Fibroblast of skin of right quadriceps (primary cell): ENCODE measurements at regions not wholly inside any gene's neighbourhood (a gene's known extent, or its start where the extent isn't known, plus 50 kb on each side); places are given as distances from the start of the nearest gene placed in this dataset.
A peak's percentile ranks its signal among the peaks of the same experiment; 100 is the strongest.

ENCODE experiments used
- DNase-seq: peaks from one replicate; pipeline ENCODE4 v3.0.0-alpha.2; 2013

DNA sequence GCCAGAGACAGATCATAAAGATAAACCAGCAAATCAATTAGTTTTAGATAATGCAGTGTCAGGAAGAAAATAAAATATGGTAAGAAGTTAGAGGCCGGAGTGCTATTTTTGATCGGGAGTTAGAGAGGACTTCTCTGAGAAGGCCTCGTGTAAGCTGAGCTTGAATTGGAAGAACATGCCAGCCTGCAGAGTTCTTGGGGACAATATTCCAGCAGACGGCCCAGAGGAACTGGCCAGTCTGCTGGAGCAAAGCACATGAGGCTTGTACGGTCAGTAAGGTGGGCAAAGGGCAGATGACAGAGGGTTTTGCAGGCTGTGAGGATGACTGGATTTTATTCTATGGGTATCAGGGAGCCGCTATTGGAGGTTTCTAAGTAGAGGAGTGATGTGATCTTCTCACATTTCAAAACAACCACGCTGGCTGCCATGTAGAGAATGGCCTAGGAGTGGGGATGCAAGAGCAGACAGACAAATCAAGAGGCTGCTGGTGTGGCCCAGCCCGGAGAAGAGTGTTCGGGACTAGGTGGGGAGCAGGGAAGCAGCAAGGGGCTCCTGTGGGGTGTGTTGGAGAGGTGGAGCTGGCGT is 84.0 kb downstream of the HES1 start:
- no peak for DNase-seq

DNA sequence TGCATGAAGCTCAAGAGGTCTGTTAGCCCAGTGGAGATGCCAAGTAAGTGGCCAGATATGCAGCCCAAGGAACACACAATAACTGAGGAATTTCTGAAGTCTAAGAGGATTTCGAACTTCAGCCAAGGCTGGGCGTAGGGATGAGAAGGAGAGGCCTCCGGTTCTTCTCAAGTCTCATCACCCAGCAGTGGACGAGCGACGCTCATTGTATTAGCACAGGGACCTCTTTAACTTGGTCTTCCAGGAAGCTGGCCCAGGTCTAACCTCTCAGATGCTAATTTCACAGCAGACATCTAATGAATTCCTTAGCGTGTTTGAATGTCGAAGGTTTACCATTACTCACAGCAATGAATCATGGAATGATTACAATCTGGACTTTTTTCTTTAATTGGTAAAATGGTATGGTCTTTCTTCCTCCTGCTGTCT is 85.0 kb downstream of the HES1 start:
- DNase-seq = peak; percentile 61

GRCh38 chr3:194221336-194221735 is 85.4 kb downstream of the HES1 start:
- DNase-seq = no peak

GRCh38 chr3:194223951-194224350 is 88.0 kb downstream of the HES1 start:
- DNase-seq = no peak

DNA sequence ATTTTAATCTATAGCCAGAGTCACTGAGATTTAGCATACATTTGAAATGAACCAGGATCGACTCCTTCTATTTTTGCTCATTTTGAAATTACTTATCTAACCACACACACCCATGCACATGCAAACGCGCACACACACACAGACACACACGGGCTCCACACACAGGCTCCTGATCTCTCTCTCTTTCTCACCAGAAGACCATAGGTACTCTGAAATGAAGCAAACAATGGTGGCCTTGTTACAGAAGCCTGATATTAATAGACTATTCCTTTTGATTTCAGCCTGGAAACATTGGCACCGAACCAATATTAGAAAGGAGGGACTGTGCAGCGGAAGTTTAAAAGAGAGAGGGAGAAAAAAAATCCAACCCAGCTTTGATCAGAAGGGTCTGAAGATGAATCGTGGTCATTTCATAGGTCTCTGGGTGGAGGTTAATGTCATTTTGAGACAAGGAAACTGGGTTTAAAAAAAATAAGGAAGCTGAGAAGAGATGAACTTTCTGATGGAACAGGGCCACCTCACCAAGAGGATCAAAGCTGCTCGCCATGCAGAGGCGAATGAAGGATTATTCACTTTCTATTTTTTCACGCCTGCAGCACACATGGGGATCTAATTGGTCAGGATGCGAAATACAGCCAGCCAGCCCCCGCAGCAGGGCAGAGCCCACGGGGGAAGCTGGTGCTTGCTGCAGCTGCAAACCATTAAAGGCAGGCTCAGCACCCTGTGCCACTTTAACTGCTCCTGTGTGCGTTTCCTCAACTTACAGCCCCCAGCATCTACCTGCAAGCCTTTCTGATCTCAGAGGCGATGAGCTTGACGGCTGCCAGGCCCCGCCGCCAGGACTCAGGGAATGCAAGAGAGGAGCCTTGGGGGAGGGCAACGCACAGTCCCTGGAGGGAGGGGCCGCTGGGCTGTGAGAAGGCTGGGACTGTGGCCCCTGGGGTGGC is 88.8 kb downstream of the HES1 start:
- DNase-seq = no peak

DNA sequence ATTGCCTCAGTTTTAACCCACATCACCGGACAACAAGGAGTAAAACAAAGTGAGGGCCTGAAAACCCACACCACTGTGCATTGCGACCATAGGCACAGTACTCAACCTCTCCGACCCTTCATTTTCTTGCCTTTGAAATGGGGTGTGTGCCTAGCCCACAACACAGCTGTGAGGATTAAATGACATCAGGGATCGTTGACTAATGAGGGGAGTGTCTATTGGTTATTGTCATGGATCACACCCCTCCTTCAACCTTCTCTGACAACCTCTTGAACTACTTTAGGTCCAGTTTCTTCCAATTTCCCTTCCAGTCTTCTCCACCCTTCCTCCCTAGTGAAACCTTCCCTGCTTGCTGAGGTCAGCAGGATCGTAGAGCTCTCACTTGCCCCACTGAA is 89.5 kb downstream of the HES1 start:
- DNase-seq = no peak

DNA sequence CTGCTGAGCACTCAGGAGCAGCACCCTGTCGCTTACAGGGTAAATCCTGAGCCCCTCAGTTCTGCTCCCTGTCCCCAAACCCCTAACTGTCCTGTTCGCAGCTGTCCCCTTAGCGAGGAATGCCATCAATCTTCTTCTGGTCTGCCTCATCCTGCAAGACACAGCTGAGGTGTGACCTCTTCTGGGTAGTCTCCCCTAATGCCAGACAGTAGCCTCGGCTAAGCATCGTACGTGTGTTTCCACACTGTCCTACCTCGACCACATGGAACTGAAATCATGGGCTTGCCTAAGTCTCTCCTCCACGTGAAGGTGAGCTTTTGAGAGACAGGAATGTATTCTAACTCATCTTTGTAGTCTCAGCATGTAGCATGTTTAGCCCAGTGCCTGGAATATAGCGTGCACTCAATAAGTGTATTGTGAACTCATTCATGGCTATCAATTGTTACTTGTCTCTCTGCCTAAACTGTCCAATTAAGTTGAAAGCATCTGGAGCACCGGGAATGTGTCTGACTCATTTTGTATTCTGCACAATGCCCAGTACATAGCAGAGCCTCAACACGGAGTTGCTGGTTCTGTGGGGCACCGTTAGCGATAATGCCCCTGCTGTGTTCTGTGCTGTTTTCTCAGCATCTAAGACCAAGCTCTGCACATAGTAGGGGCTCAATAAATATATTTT is 90.2 kb downstream of the HES1 start:
- peak; percentile 34 for DNase-seq

DNA sequence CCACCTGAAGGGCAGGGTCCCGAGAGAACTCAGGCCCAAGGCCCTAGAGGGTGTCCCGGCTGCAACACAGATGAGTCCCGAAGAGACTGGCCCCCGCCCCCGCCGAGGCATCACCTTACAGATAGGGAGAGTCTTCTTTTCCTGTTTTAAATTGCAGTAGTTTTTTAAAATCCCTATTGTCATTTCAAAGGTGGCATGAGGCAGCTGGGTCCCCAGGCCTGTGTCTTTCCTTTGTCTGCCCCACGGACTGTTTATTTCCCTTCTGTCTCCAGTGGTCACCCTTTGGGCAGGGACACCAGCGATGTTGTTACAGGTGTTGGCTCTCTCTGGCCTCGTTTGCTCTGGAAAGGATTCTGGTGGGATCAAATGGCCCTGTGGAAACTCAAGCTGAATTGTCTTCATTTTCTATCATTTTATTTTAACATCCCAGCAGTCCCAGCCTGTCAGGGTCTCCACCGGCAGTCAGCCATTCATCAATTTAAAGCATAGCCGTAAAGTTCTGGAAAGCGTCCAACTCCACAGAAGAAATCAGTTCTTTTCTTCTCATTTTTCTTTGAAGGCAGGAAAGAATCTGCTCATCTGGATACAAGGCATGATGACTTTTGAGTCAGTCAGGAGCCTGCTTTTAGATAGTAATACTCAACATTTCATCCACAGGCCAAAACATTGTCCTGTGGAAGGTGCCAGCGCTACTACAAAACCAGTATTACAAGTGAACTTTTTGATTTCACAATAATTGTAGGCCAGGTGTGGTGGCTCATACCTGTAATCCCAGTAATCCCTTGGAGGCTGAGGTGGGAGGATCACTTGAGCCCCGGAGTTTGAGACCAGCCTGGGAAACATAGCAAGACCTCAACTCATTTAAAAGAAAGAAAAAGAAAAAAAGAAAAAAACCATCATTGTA is 96.2 kb downstream of the HES1 start:
- DNase-seq = no peak

- DNase-seq = no peak
Measured at GRCh38 chr3:194233150-194233549, 97.2 kb downstream of the HES1 start.

DNA sequence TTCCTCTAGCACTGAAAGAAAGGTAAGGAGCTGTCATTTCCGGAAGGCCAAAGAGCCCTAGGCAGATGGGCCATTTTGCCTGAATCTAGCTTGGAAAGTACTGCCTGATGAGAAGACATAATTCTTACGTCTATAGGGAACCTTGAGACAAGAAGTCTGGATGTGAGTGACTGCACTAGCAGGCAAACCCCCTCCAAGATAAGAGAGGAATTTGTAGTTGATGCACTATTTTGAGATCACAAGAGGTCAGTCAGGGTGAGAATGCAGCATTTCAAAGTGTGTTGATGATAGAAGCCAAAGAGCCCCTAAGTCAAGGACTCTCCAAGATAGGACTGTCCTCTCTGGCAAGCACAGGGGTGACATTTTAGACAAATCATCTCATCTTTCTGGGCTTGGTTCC is 99.2 kb downstream of the HES1 start:
- no peak for DNase-seq

DNA sequence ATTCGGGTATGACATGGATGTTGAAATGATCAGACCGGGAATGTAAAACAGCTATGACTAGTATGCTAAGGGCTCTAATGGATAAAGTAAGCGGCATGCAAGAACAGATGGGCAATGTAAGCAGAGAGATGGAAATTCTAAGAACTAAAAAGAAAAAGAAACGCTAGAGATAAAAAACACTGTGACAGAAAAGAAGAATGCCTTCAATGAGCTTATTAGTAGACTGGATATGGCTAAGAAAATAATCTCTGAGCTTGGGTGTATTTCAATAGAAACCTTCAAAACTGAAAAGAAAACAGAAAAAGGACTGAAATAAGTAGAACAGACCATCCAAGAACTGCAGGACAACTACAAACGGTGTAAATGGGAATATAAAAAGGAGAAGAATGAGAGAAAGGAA is 101.2 kb downstream of the HES1 start:
- DNase-seq = no peak

- no peak for DNase-seq
Measured at GRCh38 chr3:194240766-194241165, 104.8 kb downstream of the HES1 start.

GRCh38 chr3:194243172-194243837 is 107.4 kb downstream of the HES1 start:
- no peak for DNase-seq

GRCh38 chr3:194244167-194244566 is 107.0 kb downstream of the CPN2 start:
- DNase-seq = no peak

- no peak for DNase-seq
Measured at GRCh38 chr3:194245474-194245873, 105.7 kb downstream of the CPN2 start.

GRCh38 chr3:194245975-194246561 is 105.1 kb downstream of the CPN2 start:
- DNase-seq = no peak

- no peak for DNase-seq
Measured at GRCh38 chr3:194246709-194247349, 104.3 kb downstream of the CPN2 start.

DNA sequence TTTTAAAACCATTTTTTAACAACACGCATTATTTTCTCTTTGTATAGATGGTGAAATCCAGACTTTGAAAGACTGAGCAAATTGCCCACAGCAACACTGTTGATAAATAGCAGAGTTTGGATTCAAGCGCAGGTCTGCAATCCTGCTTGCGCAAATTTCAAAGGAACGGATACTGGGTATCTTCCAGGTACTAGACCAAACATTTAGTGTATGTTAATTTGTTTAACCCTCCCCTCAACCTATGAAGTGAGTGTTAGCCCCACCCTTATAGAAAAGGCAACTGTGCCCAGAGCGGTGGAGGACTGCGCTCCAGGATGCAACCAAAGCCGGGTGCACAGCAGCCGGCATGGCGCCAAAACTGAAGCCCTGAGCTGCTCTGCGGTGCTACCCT is 103.8 kb downstream of the CPN2 start:
- DNase-seq = no peak

DNA sequence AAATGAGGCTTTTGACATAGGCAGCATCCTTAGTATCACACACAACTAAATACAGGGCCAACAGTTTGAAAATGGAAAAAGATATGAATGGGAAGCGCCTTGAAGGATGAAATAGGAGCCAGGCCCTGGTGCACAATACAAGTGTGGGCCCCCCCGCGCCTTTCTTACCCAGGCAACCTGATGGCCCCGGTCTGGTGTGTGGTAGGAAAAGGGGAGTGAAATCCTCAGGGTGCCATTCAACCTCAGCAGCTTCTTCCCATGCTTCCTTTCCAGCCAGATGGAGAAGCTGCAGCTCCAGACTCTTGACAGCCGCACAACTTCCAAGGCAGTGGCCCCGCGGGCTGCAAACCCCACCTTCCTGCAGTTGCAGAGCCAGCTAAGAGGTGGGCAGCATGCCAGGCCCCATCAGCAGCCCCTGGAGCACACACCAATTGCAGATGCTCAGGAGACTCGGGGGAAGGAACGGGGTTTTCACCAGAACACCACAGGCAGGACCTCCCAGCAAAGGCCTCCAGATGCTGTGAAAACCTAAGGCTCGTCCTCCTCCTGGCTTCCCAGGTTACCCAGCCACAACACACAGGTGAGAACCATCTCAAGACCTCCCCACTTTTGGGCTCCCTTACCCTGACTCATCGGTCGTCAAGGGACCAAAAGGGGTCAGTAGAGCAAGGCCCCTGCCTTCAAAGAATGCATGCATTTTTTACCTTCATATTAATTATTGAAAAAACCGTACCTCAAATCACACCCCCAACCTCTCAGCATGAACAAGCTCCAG is 101.6 kb downstream of the CPN2 start:
- peak; percentile 70 for DNase-seq
